ENCODE measurements at regions not wholly inside any gene's neighbourhood (a gene's known extent, or its start where the extent isn't known, plus 50 kb on each side); places are given as distances from the start of the nearest gene placed in this dataset.

GRCh38 chr10:32149252-32149955, 93.2 kb upstream of the KIF5B start:
- peak; percentile 86 for ATAC-seq
- TF ChIP-seq ISL1 (CRISPR knock-in tag; IDR thresholded peaks at IDR 0.05) (peak; percentile 63), TOX (CRISPR knock-in tag; IDR thresholded peaks at IDR 0.05; ENCODE audit: borderline replicate concordance) (no peak), RARB (CRISPR knock-in tag; IDR thresholded peaks at IDR 0.05) (no peak), CREB5 (CRISPR knock-in tag; IDR thresholded peaks at IDR 0.05; ENCODE audit: low read depth) (peak; percentile 76; the same call in 1 of the 2 replicates), BACH2 (CRISPR knock-in tag; IDR thresholded peaks at IDR 0.05; ENCODE audit: borderline replicate concordance) (no peak), CSDC2 (CRISPR knock-in tag; IDR thresholded peaks at IDR 0.05) (0 out of 2 replicates have a peak, but pooled peaks have one; percentile 29)

- TF ChIP-seq, protein P1, sequence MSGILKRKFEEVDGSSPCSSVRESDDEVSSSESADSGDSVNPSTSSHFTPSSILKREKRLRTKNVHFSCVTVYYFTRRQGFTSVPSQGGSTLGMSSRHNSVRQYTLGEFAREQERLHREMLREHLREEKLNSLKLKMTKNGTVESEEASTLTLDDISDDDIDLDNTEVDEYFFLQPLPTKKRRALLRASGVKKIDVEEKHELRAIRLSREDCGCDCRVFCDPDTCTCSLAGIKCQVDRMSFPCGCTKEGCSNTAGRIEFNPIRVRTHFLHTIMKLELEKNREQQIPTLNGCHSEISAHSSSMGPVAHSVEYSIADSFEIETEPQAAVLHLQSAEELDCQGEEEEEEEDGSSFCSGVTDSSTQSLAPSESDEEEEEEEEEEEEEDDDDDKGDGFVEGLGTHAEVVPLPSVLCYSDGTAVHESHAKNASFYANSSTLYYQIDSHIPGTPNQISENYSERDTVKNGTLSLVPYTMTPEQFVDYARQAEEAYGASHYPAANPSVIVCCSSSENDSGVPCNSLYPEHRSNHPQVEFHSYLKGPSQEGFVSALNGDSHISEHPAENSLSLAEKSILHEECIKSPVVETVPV (CRISPR knock-in tag; IDR thresholded peaks at IDR 0.05): no peak
- no peak for TF ChIP-seq PPARA (CRISPR knock-in tag; IDR thresholded peaks at IDR 0.05; ENCODE audit: borderline replicate concordance)
- TF ChIP-seq OSR1 (CRISPR knock-in tag; IDR thresholded peaks at IDR 0.05): no peak
- TF ChIP-seq ISL1 (CRISPR knock-in tag; IDR thresholded peaks at IDR 0.05): no peak
- TF ChIP-seq TCF4 (CRISPR knock-in tag; IDR thresholded peaks at IDR 0.05; ENCODE audit: borderline replicate concordance): no peak
- TF ChIP-seq PATZ1 (CRISPR knock-in tag; IDR thresholded peaks at IDR 0.05; ENCODE audit: borderline replicate concordance): no peak
- TF ChIP-seq ZC3H10 (CRISPR knock-in tag; IDR thresholded peaks at IDR 0.05): no peak
- TF ChIP-seq ZNF70 (CRISPR knock-in tag; IDR thresholded peaks at IDR 0.05): no peak
- ATAC-seq: no peak; the same call in 2 of the 3 replicates
These were observed 92.6 kb upstream of the KIF5B start for GRCh38 chr10:32148864-32149251.

- TF ChIP-seq TCF4 (CRISPR knock-in tag; IDR thresholded peaks at IDR 0.05; ENCODE audit: borderline replicate concordance) (no peak), GLIS3 (CRISPR knock-in tag; IDR thresholded peaks at IDR 0.05) (no peak), ARNTL (CRISPR knock-in tag; IDR thresholded peaks at IDR 0.05; ENCODE audit: borderline replicate concordance, low read depth) (no peak), ISL1 (CRISPR knock-in tag; IDR thresholded peaks at IDR 0.05) (no peak), ZFP30 (CRISPR knock-in tag; IDR thresholded peaks at IDR 0.05) (no peak), TOX (CRISPR knock-in tag; IDR thresholded peaks at IDR 0.05; ENCODE audit: borderline replicate concordance) (no peak), SNAI2 (CRISPR knock-in tag; IDR thresholded peaks at IDR 0.05) (no peak), POU6F1 (CRISPR knock-in tag; IDR thresholded peaks at IDR 0.05; ENCODE audit: borderline replicate concordance, low read depth) (no peak), PPARA (CRISPR knock-in tag; IDR thresholded peaks at IDR 0.05; ENCODE audit: borderline replicate concordance) (no peak), CREB5 (CRISPR knock-in tag; IDR thresholded peaks at IDR 0.05; ENCODE audit: low read depth) (no peak)
- ATAC-seq: no peak
These were observed 91.5 kb upstream of the KIF5B start for GRCh38 chr10:32147730-32148129.

- no peak for ATAC-seq
- TF ChIP-seq ESRRG (CRISPR knock-in tag; IDR thresholded peaks at IDR 0.05) (no peak), ZNF70 (CRISPR knock-in tag; IDR thresholded peaks at IDR 0.05) (no peak), ZFP30 (CRISPR knock-in tag; IDR thresholded peaks at IDR 0.05) (no peak), PPARA (CRISPR knock-in tag; IDR thresholded peaks at IDR 0.05; ENCODE audit: borderline replicate concordance) (no peak), ISL1 (CRISPR knock-in tag; IDR thresholded peaks at IDR 0.05) (no peak), PATZ1 (CRISPR knock-in tag; IDR thresholded peaks at IDR 0.05; ENCODE audit: borderline replicate concordance) (no peak), SNAI2 (CRISPR knock-in tag; IDR thresholded peaks at IDR 0.05) (no peak), GLIS3 (CRISPR knock-in tag; IDR thresholded peaks at IDR 0.05) (no peak), TCF4 (CRISPR knock-in tag; IDR thresholded peaks at IDR 0.05; ENCODE audit: borderline replicate concordance) (no peak), ZC3H10 (CRISPR knock-in tag; IDR thresholded peaks at IDR 0.05) (no peak), OSR1 (CRISPR knock-in tag; IDR thresholded peaks at IDR 0.05) (no peak), RARB (CRISPR knock-in tag; IDR thresholded peaks at IDR 0.05) (no peak), ARNTL (CRISPR knock-in tag; IDR thresholded peaks at IDR 0.05; ENCODE audit: borderline replicate concordance, low read depth) (no peak)
- TF ChIP-seq, protein P1 (CRISPR knock-in tag; IDR thresholded peaks at IDR 0.05): no peak
These were observed 89.9 kb upstream of the KIF5B start for GRCh38 chr10:32146166-32146565.

Measured in SK-N-SH treated with all-trans-retinoic acid at 6 μM for 48 hours (cell line).